IPS DF 6.9 (cell line): ENCODE measurements at regions not wholly inside any gene's neighbourhood (a gene's known extent, or its start where the extent isn't known, plus 50 kb on each side); places are given as distances from the start of the nearest gene placed in this dataset.

Experiments
- DNase-seq: peaks from one replicate; pipeline ENCODE4 v3.0.0-alpha.2; 2013; ENCODE audit warnings: low read depth, low spot score
- H3K27ac ChIP-seq: one replicate; pipeline ENCODE4 v1.5.1; 2013; ENCODE audit warnings: low read length, control low read depth
- H3K27me3 ChIP-seq: 2 replicates; pipeline ENCODE4 v1.6.1; 2013; ENCODE audit warnings: mild to moderate bottlenecking, low read length; ENCODE audit not compliant: control insufficient read depth, insufficient read depth
- H3K36me3 ChIP-seq: 2 replicates; pipeline ENCODE4 v1.6.1; 2013; ENCODE audit warnings: low read length; ENCODE audit not compliant: control insufficient read depth, insufficient read depth
- H3K4me1 ChIP-seq: 2 replicates; pipeline ENCODE4 v1.6.1; 2013; ENCODE audit warnings: low read length; ENCODE audit not compliant: control insufficient read depth, insufficient read depth
- H3K4me3 ChIP-seq: 2 replicates; pipeline ENCODE4 v1.5.1; 2013; ENCODE audit warnings: mild to moderate bottlenecking, low read length
- H3K9me3 ChIP-seq: 2 replicates; pipeline ENCODE4 v1.6.1; 2013; ENCODE audit warnings: low read length, inconsistent platforms; ENCODE audit not compliant: control insufficient read depth, insufficient read depth
- WGBS: extraction: QIAGEN DNeasy Blood & Tissue Kit; methylation state at CpG from one replicate; pipeline ENCODE4 v1.1.7; 2013; ENCODE audit warnings: mixed read lengths, missing lambda C conversion rate; ENCODE audit not compliant: insufficient read length, insufficient coverage; 5-methylcytosine and 5-hydroxymethylcytosine counted together

- Histone ChIP-seq H3K36me3 (no peaks in the 10 kb centered on the region), H3K27me3 (peaks cover 1% of the 10 kb centered on the region; the same call in 1 of the 2 replicates), H3K4me3 (no peak overlapping the region), H3K9me3 (no peaks in the 10 kb centered on the region), H3K4me1 (no peaks in the 10 kb centered on the region), H3K27ac (no peak overlapping the region)
- no CpG with 5 or more reads among the region's 9 CpGs for WGBS
- no peak for DNase-seq
Measured at GRCh38 chr9:23438299-23438907, 387.6 kb downstream of the ELAVL2 start.

- Histone ChIP-seq H3K27me3 (peaks cover 1% of the 10 kb centered on the region; the same call in 1 of the 2 replicates), H3K4me1 (no peaks in the 10 kb centered on the region), H3K9me3 (no peaks in the 10 kb centered on the region), H3K4me3 (no peak overlapping the region), H3K27ac (no peak overlapping the region), H3K36me3 (no peaks in the 10 kb centered on the region)
- no peak for DNase-seq
- WGBS, result no CpG with 5 or more reads among the region's 6 CpGs
Measured at GRCh38 chr9:23441275-23441674, 384.8 kb downstream of the ELAVL2 start.

GRCh38 chr9:23444658-23445057 is 381.4 kb downstream of the ELAVL2 start:
- Histone ChIP-seq H3K36me3 (no peaks in the 10 kb centered on the region), H3K27ac (no peak overlapping the region), H3K4me1 (no peaks in the 10 kb centered on the region), H3K27me3 (no peaks in the 10 kb centered on the region), H3K4me3 (no peak overlapping the region), H3K9me3 (no peaks in the 10 kb centered on the region)
- no CpG with 5 or more reads among the region's 2 CpGs for WGBS
- no peak for DNase-seq

GRCh38 chr9:23447166-23447565 is 378.9 kb downstream of the ELAVL2 start:
- no peak overlapping the region for H3K27ac ChIP-seq
- H3K4me1 ChIP-seq, result no peaks in the 10 kb centered on the region
- H3K36me3 ChIP-seq, result no peaks in the 10 kb centered on the region
- no peaks in the 10 kb centered on the region for H3K9me3 ChIP-seq
- peak; percentile 4 for DNase-seq
- no peaks in the 10 kb centered on the region for H3K27me3 ChIP-seq
- WGBS, result no CpG with 5 or more reads among the region's 3 CpGs
- H3K4me3 ChIP-seq, result no peak overlapping the region

- no peaks in the 10 kb centered on the region for H3K36me3 ChIP-seq
- no peak overlapping the region for H3K4me3 ChIP-seq
- H3K9me3 ChIP-seq, result no peaks in the 10 kb centered on the region
- H3K27ac ChIP-seq, result no peak overlapping the region
- WGBS, result no CpG with 5 or more reads among the region's 4 CpGs
- no peak for DNase-seq
- H3K27me3 ChIP-seq, result no peaks in the 10 kb centered on the region
- H3K4me1 ChIP-seq, result no peaks in the 10 kb centered on the region
Measured at GRCh38 chr9:23447944-23448343, 378.1 kb downstream of the ELAVL2 start.

- no peak overlapping the region for H3K4me3 ChIP-seq
- H3K27me3 ChIP-seq, result no peaks in the 10 kb centered on the region
- no peaks in the 10 kb centered on the region for H3K9me3 ChIP-seq
Measured at GRCh38 chr9:23451802-23452418, 374.1 kb downstream of the ELAVL2 start.

GRCh38 chr9:23464275-23464674 is 361.8 kb downstream of the ELAVL2 start:
- Histone ChIP-seq H3K36me3 (no peaks in the 10 kb centered on the region), H3K4me3 (no peak overlapping the region), H3K4me1 (no peaks in the 10 kb centered on the region), H3K9me3 (no peaks in the 10 kb centered on the region), H3K27me3 (no peaks in the 10 kb centered on the region), H3K27ac (no peak overlapping the region)
- WGBS, result no CpG with 5 or more reads among the region's 4 CpGs
- DNase-seq, result no peak

More at GRCh38 chr9:23451802-23452418, 374.1 kb downstream of the ELAVL2 start:
- no CpG with 5 or more reads among the region's 32 CpGs for WGBS
- Histone ChIP-seq H3K27ac (no peak overlapping the region), H3K36me3 (no peaks in the 10 kb centered on the region), H3K4me1 (no peaks in the 10 kb centered on the region)
- no peak for DNase-seq

GRCh38 chr9:23467276-23467675 is 358.8 kb downstream of the ELAVL2 start:
- Histone ChIP-seq H3K36me3 (no peaks in the 10 kb centered on the region), H3K27ac (no peak overlapping the region), H3K9me3 (no peaks in the 10 kb centered on the region), H3K27me3 (no peaks in the 10 kb centered on the region), H3K4me3 (no peak overlapping the region), H3K4me1 (no peaks in the 10 kb centered on the region)
- no CpG with 5 or more reads among the region's 4 CpGs for WGBS
- DNase-seq, result no peak

- Histone ChIP-seq H3K4me1 (no peaks in the 10 kb centered on the region), H3K27ac (no peak overlapping the region), H3K9me3 (no peaks in the 10 kb centered on the region), H3K36me3 (no peaks in the 10 kb centered on the region), H3K27me3 (no peaks in the 10 kb centered on the region), H3K4me3 (no peak overlapping the region)
- WGBS, result no CpG with 5 or more reads among the region's 2 CpGs
- DNase-seq, result no peak
Measured at GRCh38 chr9:23477908-23478307, 348.1 kb downstream of the ELAVL2 start.

- no peak overlapping the region for H3K4me3 ChIP-seq
- WGBS, result no CpG with 5 or more reads among the region's 1 CpG
- DNase-seq, result no peak
- H3K27me3 ChIP-seq, result no peaks in the 10 kb centered on the region
- H3K27ac ChIP-seq, result no peak overlapping the region
- no peaks in the 10 kb centered on the region for H3K9me3 ChIP-seq
- H3K36me3 ChIP-seq, result no peaks in the 10 kb centered on the region
- no peaks in the 10 kb centered on the region for H3K4me1 ChIP-seq
Measured at GRCh38 chr9:23483566-23483965, 342.5 kb downstream of the ELAVL2 start.
